ENCODE measurements at regions not wholly inside any gene's neighbourhood (a gene's known extent, or its start where the extent isn't known, plus 50 kb on each side); places are given as distances from the start of the nearest gene placed in this dataset.
A peak's percentile ranks its signal among the peaks of the same experiment; 100 is the strongest.

- H3K36me3 ChIP-seq (ENCODE audit: insufficient read depth): no peaks in the 10 kb centered on the region
- H3K27ac ChIP-seq (ENCODE audit: low read depth): no peak overlapping the region
- ATAC-seq (peak; percentile 62), DNase-seq (ENCODE audit: low spot score) (peak; percentile 58)
- no peaks in the 10 kb centered on the region for H4K20me1 ChIP-seq (replicated peaks; ENCODE audit: insufficient read depth)
- H2AFZ ChIP-seq: no peak overlapping the region
- H3F3A ChIP-seq (replicated peaks; ENCODE audit: low read depth): no peaks in the 10 kb centered on the region
- peaks cover 12% of the 10 kb centered on the region for H3K4me1 Mint-ChIP-seq
- no peaks in the 10 kb centered on the region for H3K79me2 ChIP-seq (replicated peaks; ENCODE audit: insufficient read depth)
- H3K27me3 Mint-ChIP-seq (ENCODE audit: insufficient read depth, low read depth, poor library complexity): no peaks in the 10 kb centered on the region
- no peak overlapping the region for H3K4me3 Mint-ChIP-seq
- TF ChIP-seq NANOG (IDR thresholded peaks at IDR 0.05; ENCODE audit: borderline replicate concordance): no peak
- TF ChIP-seq ZNF114 (CRISPR knock-in tag; IDR thresholded peaks at IDR 0.05): no peak
- peak; percentile 72 to 76 for TF ChIP-seq CTCF (conservative IDR thresholded peaks at IDR 0.05; ENCODE audit: low read depth in 2 of 2)
- TF ChIP-seq ZNF331 (CRISPR knock-in tag; IDR thresholded peaks at IDR 0.05; ENCODE audit: low read depth): no peak
- TF ChIP-seq ZNF462 (CRISPR knock-in tag; IDR thresholded peaks at IDR 0.05): no peak
- TF ChIP-seq REST (IDR thresholded peaks at IDR 0.05; ENCODE audit: unreplicated experiment): no peak
- no peak for TF ChIP-seq JUNB (IDR thresholded peaks at IDR 0.05; ENCODE audit: unreplicated experiment)
- H3K9me2 ChIP-seq (ENCODE audit: insufficient read depth): no peaks in the 10 kb centered on the region; the same call in 1 of the 2 replicates
- peaks cover 4% of the 10 kb centered on the region; the same call in 1 of the 2 replicates for H3K4me1 ChIP-seq (ENCODE audit: insufficient read depth)
- no peak overlapping the region for H3K4me2 ChIP-seq
- H3K36me3 Mint-ChIP-seq (ENCODE audit: low read depth): no peaks in the 10 kb centered on the region
- no peak overlapping the region for H3K27ac Mint-ChIP-seq
- no peak overlapping the region for H3K4me3 ChIP-seq
- no peaks in the 10 kb centered on the region for H3K9me3 Mint-ChIP-seq
- no peaks in the 10 kb centered on the region for H3K27me3 ChIP-seq (ENCODE audit: insufficient read depth)
These were observed 237.8 kb upstream of the GADL1 start for GRCh38 chr3:31132132-31132769.
